ENCODE measurements at regions not wholly inside any gene's neighbourhood (a gene's known extent, or its start where the extent isn't known, plus 50 kb on each side); places are given as distances from the start of the nearest gene placed in this dataset.

- DNase-seq (ENCODE audit: low read depth in 2 of 2), result no peak
Measured at GRCh38 chr12:61757831-61758505, 502.2 kb upstream of the USP15 start.

- no peak for DNase-seq (ENCODE audit: low read depth in 2 of 2)
Measured at GRCh38 chr12:61758661-61759060, 501.5 kb upstream of the USP15 start.

- no peak for DNase-seq (ENCODE audit: low read depth in 2 of 2)
Measured at GRCh38 chr12:61765926-61766325, 494.3 kb upstream of the USP15 start.

GRCh38 chr12:61780435-61780834, 479.8 kb upstream of the USP15 start:
- DNase-seq (ENCODE audit: low read depth in 2 of 2), result no peak

- DNase-seq (ENCODE audit: low read depth in 2 of 2), result no peak
Measured at GRCh38 chr12:61781021-61781581, 479.1 kb upstream of the USP15 start.

- DNase-seq (ENCODE audit: low read depth in 2 of 2), result no peak
Measured at GRCh38 chr12:61796846-61797245, 463.4 kb upstream of the USP15 start.

- no peak for DNase-seq (ENCODE audit: low read depth in 2 of 2)
Measured at GRCh38 chr12:61797266-61797665, 462.9 kb upstream of the USP15 start.

GRCh38 chr12:61798778-61799177, 461.4 kb upstream of the USP15 start:
- no peak for DNase-seq (ENCODE audit: low read depth in 2 of 2)

- no peak for DNase-seq (ENCODE audit: low read depth in 2 of 2)
Measured at GRCh38 chr12:61804301-61804700, 455.9 kb upstream of the USP15 start.

- DNase-seq (ENCODE audit: low read depth in 2 of 2), result no peak
Measured at GRCh38 chr12:61808856-61809255, 451.3 kb upstream of the USP15 start.

GRCh38 chr12:61810486-61810885, 449.7 kb upstream of the USP15 start:
- DNase-seq (ENCODE audit: low read depth in 2 of 2), result no peak

- no peak for DNase-seq (ENCODE audit: low read depth in 2 of 2)
Measured at GRCh38 chr12:61821381-61821780, 438.8 kb upstream of the USP15 start.

GRCh38 chr12:61823102-61823501, 437.1 kb upstream of the USP15 start:
- no peak for DNase-seq (ENCODE audit: low read depth in 2 of 2)

GRCh38 chr12:61846765-61847164, 413.4 kb upstream of the USP15 start:
- no peak for DNase-seq (ENCODE audit: low read depth in 2 of 2)

GRCh38 chr12:61848893-61849292, 411.3 kb upstream of the USP15 start:
- DNase-seq (ENCODE audit: low read depth in 2 of 2), result no peak

- DNase-seq (ENCODE audit: low read depth in 2 of 2), result no peak
Measured at GRCh38 chr12:61853945-61854344, 406.3 kb upstream of the USP15 start.

GRCh38 chr12:61854902-61855301, 405.3 kb upstream of the USP15 start:
- DNase-seq (ENCODE audit: low read depth in 2 of 2), result no peak

GRCh38 chr12:61857968-61858367, 402.2 kb upstream of the USP15 start:
- DNase-seq (ENCODE audit: low read depth in 2 of 2), result no peak

GRCh38 chr12:61860451-61860850, 399.8 kb upstream of the USP15 start:
- no peak for DNase-seq (ENCODE audit: low read depth in 2 of 2)

GRCh38 chr12:61862986-61863385, 397.2 kb upstream of the USP15 start:
- DNase-seq (ENCODE audit: low read depth in 2 of 2), result no peak

- DNase-seq (ENCODE audit: low read depth in 2 of 2), result no peak
Measured at GRCh38 chr12:61863811-61864210, 396.4 kb upstream of the USP15 start.

- no peak for DNase-seq (ENCODE audit: low read depth in 2 of 2)
Measured at GRCh38 chr12:61869796-61870195, 390.4 kb upstream of the USP15 start.

- no peak for DNase-seq (ENCODE audit: low read depth in 2 of 2)
Measured at GRCh38 chr12:61870658-61871484, 389.3 kb upstream of the USP15 start.
